Activated naive CD8-positive, alpha-beta T cell treated with anti-CD3 and anti-CD28 coated beads, Interleukin-2, amount 10 ng/mL, durations not matched to agents 7 days and 5 days (primary cell): ENCODE measurements at regions not wholly inside any gene's neighbourhood (a gene's known extent, or its start where the extent isn't known, plus 50 kb on each side); places are given as distances from the start of the nearest gene placed in this dataset.
"Not testable (repeated sequence)": the region's sequence is repeated elsewhere in the genome, so short reads cannot be mapped to it uniquely, and the experiment has no call there.

Experiments
- ATAC-seq: fragments of 150-1000 bp; cut with Tn5 transposase; one replicate; pipeline ENCODE4 v1.10.0; 2021; ENCODE audit warnings: low read depth, moderate library complexity
- POLR2A ChIA-PET: fragments of 350-600 bp; sonication (Branson Sonifier 250); formaldehyde crosslinking; loops from one replicate; lab custom pipeline; 2021; ENCODE audit warnings: antibody characterized with exemption; lab: Charles Lee
- DNase-seq: peaks from one replicate; pipeline ENCODE4 v3.0.0; 2021
- H3K27ac Mint-ChIP-seq: one replicate; pipeline ENCODE4 v1.8.0; 2022; ENCODE audit warnings: mild to moderate bottlenecking, mixed read lengths
- H3K27me3 Mint-ChIP-seq: one replicate; pipeline ENCODE4 v1.8.0; 2022; ENCODE audit warnings: mild to moderate bottlenecking, moderate library complexity, mixed read lengths
- H3K36me3 Mint-ChIP-seq: one replicate; pipeline ENCODE4 v1.8.0; 2021; ENCODE audit warnings: mild to moderate bottlenecking, mixed read lengths
- H3K4me1 Mint-ChIP-seq: one replicate; pipeline ENCODE4 v1.8.0; 2021; ENCODE audit warnings: mixed read lengths
- H3K4me3 Mint-ChIP-seq: one replicate; pipeline ENCODE4 v1.8.0; 2022; ENCODE audit warnings: mild to moderate bottlenecking, moderate library complexity, mixed read lengths
- H3K9me3 Mint-ChIP-seq: one replicate; pipeline ENCODE4 v1.8.0; 2021; ENCODE audit warnings: mixed read lengths

DNA sequence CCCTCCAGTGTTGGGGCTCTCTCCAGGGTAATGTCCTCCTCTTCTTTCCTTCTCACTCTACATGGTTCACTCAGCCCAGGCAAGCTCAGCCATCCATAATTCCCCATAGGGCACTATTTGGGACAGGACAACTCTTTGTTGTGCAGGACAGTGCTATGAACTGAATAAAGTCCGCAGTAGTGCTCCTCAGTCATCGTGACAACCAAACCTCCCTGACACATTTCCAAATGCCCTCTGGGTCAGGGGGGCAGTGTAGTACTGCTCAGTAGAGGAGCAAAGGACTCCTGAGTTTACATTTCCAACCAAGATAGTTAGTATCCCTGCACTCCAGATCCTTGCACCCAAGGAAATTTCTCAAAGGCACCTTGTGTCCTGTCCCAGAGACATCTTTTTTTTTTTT is 97.4 kb upstream of the TERB2 start:
- H3K4me3 Mint-ChIP-seq, POLR2A ChIA-PET, H3K27ac Mint-ChIP-seq, DNase-seq, ATAC-seq, H3K9me3 Mint-ChIP-seq, H3K27me3 Mint-ChIP-seq, H3K36me3 Mint-ChIP-seq, H3K4me1 Mint-ChIP-seq: not testable (repeated sequence)

DNA sequence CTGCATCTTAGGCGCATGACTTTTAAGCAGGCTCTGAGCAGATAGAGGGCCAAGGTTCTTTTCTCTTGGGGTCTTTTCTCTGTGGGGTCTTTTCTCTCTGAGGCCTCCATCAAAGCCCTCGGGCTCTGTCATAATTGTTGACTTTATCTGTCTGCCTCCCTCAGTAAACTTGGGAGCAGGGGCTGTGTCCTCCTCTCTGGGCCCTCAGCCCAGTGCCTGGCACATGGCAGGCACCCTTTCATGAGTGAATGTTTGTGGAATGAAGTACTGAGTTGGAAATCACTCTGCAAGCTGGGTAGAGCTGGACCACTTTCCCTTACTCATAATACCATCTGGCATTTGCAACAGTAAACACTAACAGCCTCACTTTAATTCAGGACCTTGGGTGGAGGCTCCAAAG is 96.3 kb upstream of the TERB2 start:
- H3K36me3 Mint-ChIP-seq, H3K4me1 Mint-ChIP-seq, DNase-seq, H3K9me3 Mint-ChIP-seq, H3K4me3 Mint-ChIP-seq, POLR2A ChIA-PET, ATAC-seq, H3K27ac Mint-ChIP-seq, H3K27me3 Mint-ChIP-seq: not testable (repeated sequence)

DNA sequence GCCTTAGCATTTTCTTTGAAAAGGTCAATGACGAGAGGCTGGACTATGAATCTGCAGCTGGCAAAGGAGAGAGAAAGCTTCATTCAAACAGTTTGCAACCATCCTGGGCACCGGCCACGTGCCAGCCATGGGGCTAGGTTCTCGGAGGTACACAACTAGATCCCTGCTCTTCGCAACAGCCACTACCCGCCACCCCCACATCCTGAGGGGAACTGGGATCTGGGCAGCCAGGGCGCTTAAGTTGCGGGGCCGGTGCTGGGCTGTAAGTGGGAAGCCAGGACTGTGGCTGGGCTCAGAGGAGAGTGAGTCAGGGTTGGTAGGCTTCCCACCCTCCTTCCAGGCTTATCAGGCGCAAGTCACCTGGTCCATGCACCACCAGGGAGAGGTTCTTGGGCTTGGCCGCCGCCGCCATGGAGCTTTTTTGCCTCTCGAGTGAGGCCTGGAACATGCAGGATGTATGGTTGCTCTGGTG is 95.0 kb upstream of the TERB2 start:
- POLR2A ChIA-PET: no interaction called here
- H3K36me3 Mint-ChIP-seq: no peaks in the 10 kb centered on the region
- no peak overlapping the region for H3K27ac Mint-ChIP-seq
- DNase-seq (no peak), ATAC-seq (no peak)
- no peaks in the 10 kb centered on the region for H3K4me1 Mint-ChIP-seq
- H3K9me3 Mint-ChIP-seq: no peaks in the 10 kb centered on the region
- no peak overlapping the region for H3K4me3 Mint-ChIP-seq
- H3K27me3 Mint-ChIP-seq: peaks cover 1% of the 10 kb centered on the region

DNA sequence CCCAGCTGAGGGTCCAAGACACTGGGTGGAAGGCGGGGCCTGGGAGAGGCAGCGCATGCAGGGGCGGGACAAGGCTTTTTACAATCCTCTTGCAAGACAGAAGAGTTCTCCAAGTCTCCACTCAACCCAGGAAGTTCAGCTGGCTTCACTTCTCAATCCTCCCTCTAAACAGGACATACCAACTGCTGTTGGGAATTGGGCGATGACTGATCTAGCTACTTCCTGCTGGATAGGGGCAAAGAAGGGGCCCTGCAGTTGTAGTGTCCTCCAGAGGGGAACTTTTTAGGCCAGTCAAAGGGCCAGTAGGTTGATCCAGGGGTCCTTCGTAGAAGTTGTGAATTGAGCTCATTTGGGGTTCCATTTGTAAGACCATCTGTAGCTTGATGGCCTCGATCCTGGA is 94.6 kb upstream of the TERB2 start:
- H3K4me1 Mint-ChIP-seq: no peaks in the 10 kb centered on the region
- no peak overlapping the region for H3K4me3 Mint-ChIP-seq
- no peaks in the 10 kb centered on the region for H3K36me3 Mint-ChIP-seq
- no peak overlapping the region for H3K27ac Mint-ChIP-seq
- H3K9me3 Mint-ChIP-seq: no peaks in the 10 kb centered on the region
- peaks cover 4% of the 10 kb centered on the region for H3K27me3 Mint-ChIP-seq
- ATAC-seq (no peak), DNase-seq (no peak)
- POLR2A ChIA-PET: no interaction called here

DNA sequence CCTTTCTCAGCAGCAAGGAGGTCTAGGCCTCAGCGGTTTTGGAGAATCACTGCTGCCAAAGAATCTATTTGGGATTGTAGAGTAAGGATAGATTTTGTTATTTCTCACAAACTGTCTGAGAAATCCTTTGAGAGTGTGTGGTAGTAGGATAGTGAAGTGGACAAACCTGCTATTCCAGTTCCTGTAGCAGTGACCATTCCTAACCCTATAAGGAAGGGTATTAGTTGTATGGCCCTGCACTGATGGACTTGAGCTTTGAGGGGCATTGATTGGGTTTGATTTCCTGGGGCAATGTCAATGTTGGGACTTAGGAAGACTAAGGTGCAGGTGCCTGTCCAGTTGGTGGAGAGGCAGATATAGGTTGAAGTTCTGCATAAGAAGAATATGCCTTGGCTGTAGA is 93.6 kb upstream of the TERB2 start:
- ATAC-seq, H3K4me3 Mint-ChIP-seq, H3K9me3 Mint-ChIP-seq, H3K36me3 Mint-ChIP-seq, H3K4me1 Mint-ChIP-seq, H3K27me3 Mint-ChIP-seq, DNase-seq, H3K27ac Mint-ChIP-seq, POLR2A ChIA-PET: not testable (repeated sequence)

DNA sequence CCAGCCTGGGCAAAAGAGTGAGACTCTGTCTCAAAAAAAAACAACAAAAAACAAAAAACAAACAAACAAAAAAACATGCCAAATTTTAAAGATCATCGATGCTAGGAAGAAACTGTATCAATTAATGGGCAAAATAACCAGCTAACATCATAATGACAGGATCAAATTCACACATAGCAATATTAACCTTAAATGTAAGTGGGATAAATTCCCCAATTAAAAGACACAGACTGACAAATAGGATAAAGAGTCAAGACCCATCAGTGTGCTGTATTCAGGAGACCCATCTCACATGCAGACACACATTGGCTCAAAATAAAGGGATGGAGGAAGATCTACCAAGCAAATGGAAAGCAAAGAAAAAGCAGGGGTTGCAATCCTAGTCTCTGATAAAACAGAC is 88.4 kb upstream of the TERB2 start:
- peaks cover 20% of the 10 kb centered on the region for H3K27me3 Mint-ChIP-seq
- POLR2A ChIA-PET, H3K36me3 Mint-ChIP-seq, H3K4me1 Mint-ChIP-seq, H3K9me3 Mint-ChIP-seq, H3K4me3 Mint-ChIP-seq, H3K27ac Mint-ChIP-seq, DNase-seq, ATAC-seq: not testable (repeated sequence)

DNA sequence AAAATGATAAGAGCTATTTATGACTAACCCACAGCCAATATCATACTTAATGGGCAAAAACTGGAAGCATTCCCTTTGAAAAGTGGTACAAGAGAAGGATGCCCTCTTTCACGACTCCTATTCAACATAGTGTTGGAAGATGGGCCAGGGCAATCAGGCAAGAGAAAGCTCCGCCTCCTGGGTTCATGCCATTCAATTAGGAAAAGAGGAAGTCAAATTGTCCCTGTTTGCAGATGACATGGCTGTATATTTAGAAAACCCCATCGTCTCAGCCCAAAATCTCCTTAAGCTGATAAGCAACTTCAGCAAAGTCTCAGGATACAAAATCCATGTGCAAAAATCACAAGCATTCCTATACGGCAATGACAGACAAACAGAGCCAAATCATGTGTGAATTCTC is 86.4 kb upstream of the TERB2 start:
- ATAC-seq, H3K27ac Mint-ChIP-seq, POLR2A ChIA-PET, H3K4me1 Mint-ChIP-seq, DNase-seq, H3K36me3 Mint-ChIP-seq, H3K4me3 Mint-ChIP-seq: not testable (repeated sequence)
- Mint-ChIP-seq H3K27me3 (peaks cover 20% of the 10 kb centered on the region), H3K9me3 (peaks cover 17% of the 10 kb centered on the region)

DNA sequence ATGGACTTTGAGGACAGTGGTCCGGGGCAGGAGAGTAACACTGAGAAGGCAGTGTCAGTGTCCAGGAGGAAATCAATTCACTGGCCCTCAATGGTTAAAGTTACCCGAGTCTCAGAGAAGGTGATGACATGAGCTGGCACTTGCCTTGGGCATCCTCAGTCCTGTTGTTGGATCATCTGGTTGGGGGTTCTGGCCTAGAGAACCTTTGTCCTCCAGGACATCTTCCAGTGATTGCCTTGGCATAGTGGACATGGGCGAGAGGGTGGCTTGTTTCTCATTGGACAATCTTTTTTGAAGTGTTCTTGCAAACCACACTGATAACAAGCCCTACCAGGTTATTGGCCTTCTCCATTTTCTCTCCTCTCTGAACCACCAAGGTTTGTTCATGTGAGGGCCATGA is 83.4 kb upstream of the TERB2 start:
- POLR2A ChIA-PET: no interaction called here
- Mint-ChIP-seq H3K36me3 (peaks cover 2% of the 10 kb centered on the region), H3K27me3 (peaks cover 9% of the 10 kb centered on the region), H3K27ac (no peak overlapping the region), H3K4me3 (no peak overlapping the region), H3K9me3 (peaks cover 24% of the 10 kb centered on the region), H3K4me1 (no peaks in the 10 kb centered on the region)
- ATAC-seq (no peak), DNase-seq (no peak)

DNA sequence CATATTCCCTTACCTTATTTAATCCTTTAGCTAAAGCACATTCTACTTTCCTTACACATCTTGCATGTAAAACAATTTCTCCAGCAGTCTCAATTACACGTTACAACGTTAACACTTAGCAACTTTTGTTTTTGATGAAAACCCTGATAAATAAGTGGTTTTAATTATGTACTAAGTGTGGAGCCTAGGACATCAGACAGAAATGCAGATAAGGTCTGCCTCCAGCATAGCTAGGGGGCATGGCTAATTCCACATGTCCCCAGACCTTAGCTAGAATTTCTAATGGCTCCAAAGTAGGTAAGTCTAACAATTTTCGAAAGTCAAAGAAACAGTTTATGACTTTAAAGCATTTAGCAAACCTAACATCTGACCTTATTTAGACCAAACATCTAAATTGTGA is 77.4 kb upstream of the TERB2 start:
- ATAC-seq (no peak), DNase-seq (no peak)
- Mint-ChIP-seq H3K4me3 (no peak overlapping the region), H3K36me3 (peaks cover 2% of the 10 kb centered on the region), H3K9me3 (peaks cover 25% of the 10 kb centered on the region), H3K27me3 (no peaks in the 10 kb centered on the region), H3K4me1 (peaks cover 2% of the 10 kb centered on the region), H3K27ac (no peak overlapping the region)
- POLR2A ChIA-PET: no interaction called here

DNA sequence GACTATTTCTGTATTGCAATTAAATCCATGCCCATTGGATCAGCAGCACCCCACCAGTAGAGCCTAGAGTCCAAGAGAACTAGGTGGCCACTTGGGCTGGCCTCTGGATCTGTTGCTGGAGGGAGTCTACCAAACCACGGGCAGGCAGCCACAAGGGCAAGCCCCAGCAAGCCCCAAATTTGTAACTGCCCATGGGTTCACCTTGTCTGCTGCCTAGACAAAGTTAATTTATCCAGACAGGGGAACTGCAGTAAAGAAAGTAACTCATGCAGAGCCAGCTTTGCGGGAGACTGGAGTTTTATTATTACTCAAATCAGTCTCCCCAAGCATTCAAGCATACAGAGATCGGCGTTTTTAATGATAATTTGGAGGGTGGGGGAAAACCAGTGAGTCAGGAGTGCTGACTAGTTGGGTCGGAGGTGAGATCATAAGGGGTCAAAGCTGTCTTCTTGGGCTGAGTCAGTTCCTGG is 74.0 kb upstream of the TERB2 start:
- Mint-ChIP-seq H3K4me1 (peaks cover 2% of the 10 kb centered on the region), H3K9me3 (peaks cover 14% of the 10 kb centered on the region), H3K4me3 (no peak overlapping the region), H3K27me3 (no peaks in the 10 kb centered on the region), H3K36me3 (peaks cover 2% of the 10 kb centered on the region), H3K27ac (no peak overlapping the region)
- DNase-seq (no peak), ATAC-seq (no peak)
- POLR2A ChIA-PET: no interaction called here

DNA sequence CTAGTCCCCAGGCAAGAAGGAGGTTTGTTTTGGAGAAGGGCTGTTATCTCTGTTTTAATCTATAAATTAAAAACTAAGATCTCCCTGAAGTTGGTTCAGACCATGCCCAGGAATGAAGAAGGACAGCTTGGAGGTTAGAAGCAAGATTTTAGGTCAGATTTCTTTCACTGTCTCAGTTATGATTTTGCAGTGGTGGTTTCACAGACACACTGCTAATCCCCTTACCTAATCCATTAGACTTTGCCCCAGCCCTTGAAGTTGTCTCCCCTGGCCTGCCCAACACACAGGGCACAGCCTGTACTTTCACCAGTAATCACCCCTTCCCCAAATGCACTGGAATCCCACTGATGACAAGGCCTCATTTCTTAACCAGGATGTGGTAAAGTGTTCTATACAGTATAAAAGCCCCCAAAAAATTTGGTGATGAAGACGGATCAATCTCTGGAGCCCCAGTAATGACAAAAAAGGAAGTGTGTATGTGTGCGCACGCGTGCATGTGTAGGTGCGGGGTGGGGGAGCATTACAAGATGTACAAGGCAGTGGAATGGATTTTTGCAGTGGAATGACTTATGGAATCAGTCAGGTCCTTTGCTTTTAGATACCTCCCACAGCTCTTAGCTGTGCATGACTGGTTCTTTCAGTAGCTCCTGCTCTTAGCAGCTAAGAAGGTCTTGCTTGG is 73.1 kb upstream of the TERB2 start:
- DNase-seq (no peak), ATAC-seq (no peak)
- peaks cover 2% of the 10 kb centered on the region for H3K36me3 Mint-ChIP-seq
- H3K27ac Mint-ChIP-seq: no peak overlapping the region
- POLR2A ChIA-PET: no interaction called here
- H3K4me1 Mint-ChIP-seq: peaks cover 2% of the 10 kb centered on the region
- peaks cover 11% of the 10 kb centered on the region for H3K9me3 Mint-ChIP-seq
- no peak overlapping the region for H3K4me3 Mint-ChIP-seq
- no peaks in the 10 kb centered on the region for H3K27me3 Mint-ChIP-seq

DNA sequence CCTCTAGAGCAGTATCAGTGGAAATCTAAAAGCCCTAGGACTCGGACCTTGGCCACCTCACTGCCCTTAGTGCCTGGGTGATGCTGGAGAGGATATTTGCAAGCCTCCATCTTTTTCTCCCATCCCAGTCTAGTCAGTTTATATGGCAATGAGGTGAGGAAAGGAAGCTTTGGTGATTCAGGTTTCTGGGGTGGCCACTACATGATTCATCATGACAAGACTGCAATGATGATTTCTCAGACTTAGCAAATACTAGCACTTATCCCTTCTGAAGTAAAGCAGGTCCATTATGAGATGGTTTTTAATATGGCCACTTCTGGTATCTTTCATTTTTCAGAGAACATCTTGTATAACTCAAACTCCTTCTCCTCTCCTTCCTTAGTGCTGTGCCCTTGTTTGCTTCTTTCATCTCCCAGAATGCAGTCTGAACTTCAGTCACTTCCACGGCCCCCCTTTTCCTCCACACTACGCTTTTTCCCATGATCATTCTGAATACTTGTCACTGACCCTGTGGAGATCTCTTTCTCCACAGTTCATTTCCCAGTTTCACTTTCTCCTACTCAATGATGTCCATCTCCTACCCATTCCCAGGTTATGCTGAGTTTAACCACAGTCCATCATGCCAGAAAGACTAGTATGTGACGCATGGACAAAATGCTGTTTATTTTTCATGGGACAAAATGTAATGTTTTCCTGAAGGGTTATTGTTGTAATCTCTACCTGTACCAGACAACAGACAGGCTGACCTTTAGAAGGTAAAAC is 57.4 kb upstream of the TERB2 start:
- H3K9me3 Mint-ChIP-seq, DNase-seq, H3K4me3 Mint-ChIP-seq, H3K27me3 Mint-ChIP-seq, H3K4me1 Mint-ChIP-seq, H3K36me3 Mint-ChIP-seq, POLR2A ChIA-PET, H3K27ac Mint-ChIP-seq, ATAC-seq: not testable (repeated sequence)

DNA sequence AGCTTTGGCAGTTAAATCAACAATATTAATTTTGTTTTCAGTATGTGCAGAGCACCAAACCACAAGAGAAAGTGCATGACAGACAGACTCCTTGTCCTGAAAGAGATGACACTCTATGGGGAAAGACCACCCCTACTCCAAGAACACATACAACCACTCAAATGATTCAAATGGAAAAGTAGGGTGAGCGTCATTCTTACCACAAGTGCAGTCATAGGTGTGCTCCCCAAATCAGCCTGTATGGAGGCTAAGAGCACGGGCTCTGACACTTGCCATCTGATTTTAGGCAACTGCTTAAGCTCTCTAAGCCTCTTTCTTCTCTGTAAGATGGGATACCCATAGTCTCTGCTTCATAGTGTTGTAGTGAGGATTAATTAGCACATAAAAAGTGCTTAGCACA is 56.7 kb upstream of the TERB2 start:
- H3K36me3 Mint-ChIP-seq, DNase-seq, H3K4me3 Mint-ChIP-seq, H3K4me1 Mint-ChIP-seq, POLR2A ChIA-PET, H3K9me3 Mint-ChIP-seq, ATAC-seq, H3K27me3 Mint-ChIP-seq, H3K27ac Mint-ChIP-seq: not testable (repeated sequence)

DNA sequence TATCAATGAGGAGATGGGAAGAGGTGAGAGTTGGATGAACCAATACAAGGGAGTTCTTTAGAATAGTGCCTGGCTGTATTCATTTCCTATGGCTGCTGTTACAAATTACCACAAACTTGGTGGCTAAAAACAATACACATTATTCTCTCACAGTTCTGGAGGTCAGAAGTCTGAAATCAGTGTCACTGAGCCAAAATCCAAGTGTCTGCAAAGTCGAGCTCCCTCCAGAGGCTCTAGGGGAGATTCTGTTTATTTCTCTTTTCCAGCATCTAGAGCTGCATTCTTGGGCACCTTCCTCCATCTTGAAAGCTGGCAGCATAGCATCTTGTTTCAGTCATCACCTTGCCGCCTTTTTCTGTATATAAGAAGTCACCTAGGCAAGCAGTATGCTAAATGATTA is 55.7 kb upstream of the TERB2 start:
- H3K36me3 Mint-ChIP-seq, POLR2A ChIA-PET, ATAC-seq: not testable (repeated sequence)

More for the DNA sequence above, 55.7 kb upstream of the TERB2 start:
- H3K4me3 Mint-ChIP-seq, H3K27ac Mint-ChIP-seq, H3K27me3 Mint-ChIP-seq, DNase-seq, H3K9me3 Mint-ChIP-seq, H3K4me1 Mint-ChIP-seq: not testable (repeated sequence)
